ENCODE measurements at regions not wholly inside any gene's neighbourhood (a gene's known extent, or its start where the extent isn't known, plus 50 kb on each side); places are given as distances from the start of the nearest gene placed in this dataset.
"Not testable (repeated sequence)": the region's sequence is repeated elsewhere in the genome, so short reads cannot be mapped to it uniquely, and the experiment has no call there.

DNA sequence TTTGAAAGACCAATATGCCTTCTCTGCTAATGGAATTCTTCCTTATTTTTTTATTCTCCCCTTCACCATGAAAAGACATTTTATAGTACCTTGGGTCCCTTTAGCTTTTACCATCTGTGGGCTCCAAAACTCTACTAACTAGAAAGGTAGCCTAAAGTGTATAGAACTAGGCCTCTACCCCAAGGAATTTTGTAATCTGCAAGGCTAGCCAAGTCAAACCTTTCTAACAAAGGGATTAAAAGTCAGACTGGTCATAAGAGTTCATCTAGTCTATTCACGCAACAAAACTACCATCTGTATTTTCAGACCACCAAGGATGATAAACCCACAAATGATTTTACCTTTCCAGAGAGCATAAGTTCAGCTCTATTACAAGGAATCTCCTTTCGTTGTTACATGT, 189.5 kb upstream of the DCAF8L1 start:
- ATAC-seq: no peak
- intact Hi-C loops (cut with micrococcal nuclease): no loop called here
- ChIA-PET POLR2A (no interaction called here), CTCF (no interaction called here)
- TF ChIP-seq, protein P1, sequence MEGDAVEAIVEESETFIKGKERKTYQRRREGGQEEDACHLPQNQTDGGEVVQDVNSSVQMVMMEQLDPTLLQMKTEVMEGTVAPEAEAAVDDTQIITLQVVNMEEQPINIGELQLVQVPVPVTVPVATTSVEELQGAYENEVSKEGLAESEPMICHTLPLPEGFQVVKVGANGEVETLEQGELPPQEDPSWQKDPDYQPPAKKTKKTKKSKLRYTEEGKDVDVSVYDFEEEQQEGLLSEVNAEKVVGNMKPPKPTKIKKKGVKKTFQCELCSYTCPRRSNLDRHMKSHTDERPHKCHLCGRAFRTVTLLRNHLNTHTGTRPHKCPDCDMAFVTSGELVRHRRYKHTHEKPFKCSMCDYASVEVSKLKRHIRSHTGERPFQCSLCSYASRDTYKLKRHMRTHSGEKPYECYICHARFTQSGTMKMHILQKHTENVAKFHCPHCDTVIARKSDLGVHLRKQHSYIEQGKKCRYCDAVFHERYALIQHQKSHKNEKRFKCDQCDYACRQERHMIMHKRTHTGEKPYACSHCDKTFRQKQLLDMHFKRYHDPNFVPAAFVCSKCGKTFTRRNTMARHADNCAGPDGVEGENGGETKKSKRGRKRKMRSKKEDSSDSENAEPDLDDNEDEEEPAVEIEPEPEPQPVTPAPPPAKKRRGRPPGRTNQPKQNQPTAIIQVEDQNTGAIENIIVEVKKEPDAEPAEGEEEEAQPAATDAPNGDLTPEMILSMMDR (IDR thresholded peaks at IDR 0.05): no peak
- Mint-ChIP-seq H3K9me3 (peaks cover 6% of the 10 kb centered on the region), H3K27ac (no peak overlapping the region), H3K4me3 (no peak overlapping the region), H3K36me3 (ENCODE audit: low read depth) (no peaks in the 10 kb centered on the region), H3K27me3 (no peaks in the 10 kb centered on the region), H3K4me1 (ENCODE audit: low read depth) (no peaks in the 10 kb centered on the region)
- no peak for DNase-seq

DNA sequence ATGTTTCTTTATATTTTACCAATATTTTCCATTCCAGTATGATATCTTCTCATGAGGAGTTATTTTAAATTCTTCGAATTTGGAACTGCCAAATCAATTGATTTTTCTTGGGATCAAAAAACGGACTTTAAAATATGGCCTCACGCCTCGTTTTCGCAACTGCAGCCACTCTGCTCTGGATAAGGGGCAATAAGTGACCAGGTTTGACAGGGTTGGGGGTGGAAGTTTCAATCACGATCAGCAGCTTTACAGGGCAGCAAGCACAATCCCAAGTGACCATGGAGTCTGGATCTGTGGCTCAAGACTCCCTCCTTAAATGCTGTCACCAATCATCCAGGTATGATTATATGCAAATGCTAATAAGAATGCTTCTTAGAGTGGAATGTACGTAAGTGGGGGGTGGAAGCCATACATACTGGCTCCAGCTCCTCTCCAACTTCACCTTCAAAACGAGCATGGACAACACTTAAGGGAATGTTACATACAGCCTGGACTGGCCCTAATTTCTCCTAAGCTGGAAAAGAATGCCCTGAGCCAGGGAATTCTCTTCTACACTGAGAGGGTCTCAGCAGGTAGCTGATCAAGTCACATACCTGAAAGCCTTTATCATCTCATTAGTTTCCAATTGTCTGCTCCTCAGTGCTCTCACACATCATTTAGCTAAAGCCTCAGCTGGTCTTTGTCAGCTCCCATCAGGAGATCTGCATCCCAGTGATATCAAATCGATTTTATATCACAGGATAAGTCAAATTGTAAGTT, 176.9 kb upstream of the DCAF8L1 start:
- TF ChIP-seq, protein P1 (IDR thresholded peaks at IDR 0.05): no peak
- no peak overlapping the region for H3K27ac Mint-ChIP-seq
- H3K36me3 Mint-ChIP-seq (ENCODE audit: low read depth): no peaks in the 10 kb centered on the region
- ATAC-seq (no peak), DNase-seq (no peak)
- ChIA-PET POLR2A (no interaction called here), CTCF (no interaction called here)
- no peak overlapping the region for H3K4me3 Mint-ChIP-seq
- intact Hi-C loops (cut with micrococcal nuclease): no loop called here
- H3K4me1 Mint-ChIP-seq (ENCODE audit: low read depth): no peaks in the 10 kb centered on the region
- no peaks in the 10 kb centered on the region for H3K27me3 Mint-ChIP-seq
- no peaks in the 10 kb centered on the region for H3K9me3 Mint-ChIP-seq

DNA sequence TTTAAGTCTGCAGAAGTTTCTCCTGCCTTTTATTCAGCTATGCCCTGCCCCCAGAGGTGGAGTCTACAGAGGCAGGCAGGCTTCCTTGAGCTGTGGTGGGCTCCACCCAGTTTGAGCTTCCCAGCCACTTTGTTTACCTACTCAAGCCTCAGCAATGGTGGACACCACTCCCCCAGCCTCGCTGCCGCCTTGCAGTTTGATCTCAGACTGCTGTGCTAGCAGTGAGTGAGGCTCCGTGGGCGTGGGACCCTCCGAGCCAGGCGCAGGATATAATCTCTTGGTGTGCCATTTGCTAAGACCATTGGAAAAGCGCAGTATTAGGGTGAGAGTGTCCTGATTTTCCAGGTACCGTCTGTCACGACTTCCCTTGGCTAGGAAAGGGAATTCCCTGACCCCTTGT, 171.0 kb upstream of the DCAF8L1 start:
- H3K4me1 Mint-ChIP-seq (ENCODE audit: low read depth); POLR2A ChIA-PET; CTCF ChIA-PET; H3K9me3 Mint-ChIP-seq; DNase-seq; H3K27me3 Mint-ChIP-seq; H3K4me3 Mint-ChIP-seq; H3K36me3 Mint-ChIP-seq (ENCODE audit: low read depth); ATAC-seq; intact Hi-C loops (cut with micrococcal nuclease); H3K27ac Mint-ChIP-seq: not testable (repeated sequence)

DNA sequence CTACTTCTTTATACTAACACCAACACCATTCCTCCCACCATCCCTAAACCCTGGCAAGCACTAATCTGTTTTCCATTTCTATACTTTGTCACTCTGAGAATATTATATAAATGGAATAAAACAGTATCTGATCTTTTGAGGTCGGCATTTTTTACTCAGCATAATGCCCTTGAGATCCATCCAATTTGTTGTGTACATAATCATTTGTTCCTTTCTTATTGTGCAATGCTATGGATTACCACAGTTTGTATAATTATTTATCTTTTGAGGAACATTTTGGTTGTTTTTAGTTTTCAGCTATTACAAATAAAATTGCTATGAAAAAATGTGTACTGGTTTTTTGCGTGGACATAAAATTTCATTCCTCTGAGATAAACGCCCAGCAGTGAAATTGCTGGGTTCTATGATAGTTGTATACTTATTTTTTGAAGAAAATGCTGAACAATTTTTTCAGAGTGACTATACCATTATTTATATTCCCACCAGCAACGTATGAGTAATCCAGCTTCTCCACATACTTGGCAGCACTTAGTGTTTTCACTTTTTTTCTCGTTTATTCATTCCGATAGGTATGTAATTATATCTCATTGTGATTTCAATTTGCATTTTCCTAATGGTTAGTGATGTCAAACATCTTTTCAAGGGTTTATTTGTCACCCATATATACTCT, 154.3 kb upstream of the DCAF8L1 start:
- Mint-ChIP-seq H3K27me3 (no peaks in the 10 kb centered on the region), H3K4me1 (ENCODE audit: low read depth) (no peaks in the 10 kb centered on the region), H3K27ac (no peak overlapping the region), H3K36me3 (ENCODE audit: low read depth) (no peaks in the 10 kb centered on the region), H3K4me3 (no peak overlapping the region), H3K9me3 (no peaks in the 10 kb centered on the region)
- ChIA-PET POLR2A (no interaction called here), CTCF (no interaction called here)
- intact Hi-C loops (cut with micrococcal nuclease): no loop called here
- no peak for DNase-seq
- no peak for ATAC-seq
- TF ChIP-seq, protein P1 (IDR thresholded peaks at IDR 0.05): no peak

DNA sequence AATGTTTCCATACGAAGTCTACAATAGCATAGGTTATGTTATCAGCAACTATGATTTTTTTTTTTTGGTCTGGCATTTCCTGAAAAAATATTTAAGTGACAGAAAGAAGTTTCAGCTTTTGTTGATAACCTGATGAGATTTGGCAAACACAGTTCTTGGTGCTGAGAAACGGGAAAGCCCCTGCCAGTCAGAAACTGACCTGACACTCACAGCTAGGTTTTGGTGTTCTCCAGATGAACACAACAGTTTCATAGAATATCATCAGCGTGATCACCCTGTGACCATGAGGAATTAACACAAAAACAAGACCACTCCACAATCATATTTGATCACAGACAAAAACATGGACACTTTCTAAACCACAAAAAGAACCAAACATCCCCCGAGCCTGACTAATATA, 152.5 kb upstream of the DCAF8L1 start:
- ChIA-PET CTCF (no interaction called here), POLR2A (no interaction called here)
- Mint-ChIP-seq H3K9me3 (no peaks in the 10 kb centered on the region), H3K4me3 (no peak overlapping the region), H3K4me1 (ENCODE audit: low read depth) (no peaks in the 10 kb centered on the region), H3K27ac (no peak overlapping the region), H3K36me3 (ENCODE audit: low read depth) (no peaks in the 10 kb centered on the region), H3K27me3 (no peaks in the 10 kb centered on the region)
- intact Hi-C loops (cut with micrococcal nuclease): no loop called here
- TF ChIP-seq, protein P1 (IDR thresholded peaks at IDR 0.05): no peak
- DNase-seq: no peak
- no peak for ATAC-seq

All from activated CD8-positive, alpha-beta T cell treated with anti-CD3 and anti-CD28 coated beads for 36 hours (primary cell).